HEK293T (cell line): ENCODE measurements at regions not wholly inside any gene's neighbourhood (a gene's known extent, or its start where the extent isn't known, plus 50 kb on each side); places are given as distances from the start of the nearest gene placed in this dataset.
"Not testable (repeated sequence)": the region's sequence is repeated elsewhere in the genome, so short reads cannot be mapped to it uniquely, and the experiment has no call there.

ENCODE experiments used
- CTCF ChIA-PET: fragments of 350-600 bp; formaldehyde crosslinking; extraction: SDS; loops from one replicate; lab custom pipeline; 2021; ENCODE audit warnings: antibody characterized with exemption, inconsistent platforms; lab: Yijun Ruan, JAX
- POLR2A ChIA-PET: fragments of 350-600 bp; formaldehyde crosslinking; extraction: SDS; loops from one replicate; lab custom pipeline; 2020; ENCODE audit warnings: antibody characterized with exemption, inconsistent platforms; lab: Yijun Ruan, JAX
- DNase-seq: peaks from one replicate; pipeline ENCODE4 v3.0.0; 2012; ENCODE audit warnings: mixed read lengths; ENCODE audit errors: extremely low spot score
- ARNT ChIP-seq: fragments of 450-650 bp; IDR thresholded peaks from 2 replicates; pipeline ENCODE4 v1.6.1; 2017; ENCODE audit warnings: mild to moderate bottlenecking
- BHLHE40 ChIP-seq: fragments of 450-650 bp; IDR thresholded peaks from 2 replicates; pipeline ENCODE4 v1.6.1; 2016; ENCODE audit warnings: mild to moderate bottlenecking, moderate library complexity, borderline replicate concordance
- CTBP1 ChIP-seq: fragments of 450-650 bp; IDR thresholded peaks from 2 replicates; pipeline ENCODE4 v1.6.1; 2016; ENCODE audit warnings: borderline replicate concordance
- ELF4 ChIP-seq: fragments of 450-650 bp; IDR thresholded peaks from 2 replicates; pipeline ENCODE4 v1.6.1; 2017; ENCODE audit warnings: antibody characterized with exemption
- FOXA1 ChIP-seq: fragments of 450-650 bp; IDR thresholded peaks from 2 replicates; pipeline ENCODE4 v1.6.1; 2016; ENCODE audit warnings: mild to moderate bottlenecking
- FOXK2 ChIP-seq: fragments of 450-650 bp; IDR thresholded peaks from 2 replicates; pipeline ENCODE4 v1.6.1; 2016; ENCODE audit warnings: mild to moderate bottlenecking
- FOXM1 ChIP-seq: fragments of 450-650 bp; IDR thresholded peaks from 2 replicates; pipeline ENCODE4 v1.6.1; 2017; ENCODE audit warnings: mild to moderate bottlenecking, borderline replicate concordance
- HDGF ChIP-seq: fragments of 450-650 bp; IDR thresholded peaks from 2 replicates; pipeline ENCODE4 v1.6.1; 2017; ENCODE audit warnings: antibody characterized with exemption, borderline replicate concordance
- L3MBTL2 ChIP-seq: fragments of 450-650 bp; conservative IDR thresholded peaks from 2 replicates; pipeline ENCODE4 v1.6.1; 2016; ENCODE audit warnings: mild to moderate bottlenecking
- LEF1 ChIP-seq: fragments of 450-650 bp; IDR thresholded peaks from 2 replicates; pipeline ENCODE4 v1.6.1; 2017; ENCODE audit warnings: mild to moderate bottlenecking, borderline replicate concordance
- NFRKB ChIP-seq: fragments of 450-650 bp; IDR thresholded peaks from 2 replicates; pipeline ENCODE4 v1.6.1; 2016; ENCODE audit warnings: mild to moderate bottlenecking, moderate library complexity
- PKNOX1 ChIP-seq: fragments of 450-650 bp; IDR thresholded peaks from 2 replicates; pipeline ENCODE4 v1.6.1; 2016
- SP1 ChIP-seq: fragments of 450-650 bp; IDR thresholded peaks from 2 replicates; pipeline ENCODE4 v1.6.1; 2017
- SUZ12 ChIP-seq: fragments of 450-650 bp; IDR thresholded peaks from 2 replicates; pipeline ENCODE4 v1.6.1; 2016; ENCODE audit warnings: mild to moderate bottlenecking
- TARDBP ChIP-seq: fragments of 450-650 bp; IDR thresholded peaks from 2 replicates; pipeline ENCODE4 v1.6.1; 2016
- ZNF384 ChIP-seq: fragments of 450-650 bp; IDR thresholded peaks from 2 replicates; pipeline ENCODE4 v1.6.1; 2016

GRCh38 chrX:150227873-150228410 lies 135.2 kb upstream of the MAMLD1 start:
- ChIA-PET POLR2A (no interaction called here), CTCF (no interaction called here)
- no peak for DNase-seq
- TF ChIP-seq L3MBTL2 (no peak), CTBP1 (no peak), FOXK2 (no peak), SUZ12 (no peak), FOXA1 (no peak), PKNOX1 (no peak), HDGF (no peak), ZNF384 (no peak), ELF4 (no peak), SP1 (no peak), NFRKB (no peak), BHLHE40 (no peak), FOXM1 (no peak), ARNT (no peak), TARDBP (no peak), LEF1 (no peak)

GRCh38 chrX:150228431-150228830 lies 134.7 kb upstream of the MAMLD1 start:
- ChIA-PET POLR2A (no interaction called here), CTCF (no interaction called here)
- no peak for DNase-seq
- TF ChIP-seq ZNF384 (no peak), PKNOX1 (no peak), SP1 (no peak), NFRKB (no peak), FOXA1 (no peak), ELF4 (no peak), BHLHE40 (no peak), LEF1 (no peak), FOXM1 (no peak), SUZ12 (no peak), ARNT (no peak)

GRCh38 chrX:150229030-150229429 lies 134.1 kb upstream of the MAMLD1 start:
- ChIA-PET CTCF (no interaction called here), POLR2A (no interaction called here)
- no peak for TF ChIP-seq SUZ12
- no peak for TF ChIP-seq ELF4
- DNase-seq, result no peak

- POLR2A ChIA-PET, result no interaction called here
- no peak for DNase-seq
- TF ChIP-seq ZNF384, result no peak
- CTCF ChIA-PET, result no interaction called here
These were observed 133.6 kb upstream of the MAMLD1 start for GRCh38 chrX:150229481-150229880.

- POLR2A ChIA-PET, CTCF ChIA-PET, DNase-seq: not testable (repeated sequence)
These were observed 132.2 kb upstream of the MAMLD1 start for GRCh38 chrX:150230952-150231351.

- CTCF ChIA-PET, DNase-seq, POLR2A ChIA-PET: not testable (repeated sequence)
These were observed 131.7 kb upstream of the MAMLD1 start for GRCh38 chrX:150231368-150231767.

GRCh38 chrX:150232222-150232621 lies 130.9 kb upstream of the MAMLD1 start:
- DNase-seq, CTCF ChIA-PET, POLR2A ChIA-PET: not testable (repeated sequence)

GRCh38 chrX:150234126-150234525 lies 129.0 kb upstream of the MAMLD1 start:
- ChIA-PET CTCF (no interaction called here), POLR2A (no interaction called here)
- DNase-seq, result no peak
- TF ChIP-seq CTBP1, result no peak
- TF ChIP-seq ZNF384, result no peak
- no peak for TF ChIP-seq PKNOX1
- TF ChIP-seq FOXM1, result no peak
- TF ChIP-seq FOXA1, result no peak
- TF ChIP-seq SP1, result no peak
- no peak for TF ChIP-seq L3MBTL2
- no peak for TF ChIP-seq HDGF
- TF ChIP-seq ARNT, result no peak
- no peak for TF ChIP-seq SUZ12
- TF ChIP-seq LEF1, result no peak
- TF ChIP-seq BHLHE40, result no peak
- no peak for TF ChIP-seq FOXK2
- TF ChIP-seq ELF4, result no peak
- TF ChIP-seq TARDBP, result no peak
